ENCODE measurements at regions not wholly inside any gene's neighbourhood (a gene's known extent, or its start where the extent isn't known, plus 50 kb on each side); places are given as distances from the start of the nearest gene placed in this dataset.

GRCh38 chr5:158382473-158382872, 523.5 kb upstream of the CLINT1 start:
- ChIA-PET CTCF (interaction anchor here (0.6 to 1.4 kb wide), 7 partner anchors 13 to 639 kb away, joined by 3 to 6 read pairs (median 4); no protein-coding TSS in a partner anchor), POLR2A (interaction anchor here (0.6 to 3.1 kb wide), 13 partner anchors 9 to 1554 kb away, joined by 3 to 13 read pairs (median 5); no protein-coding TSS in a partner anchor)
- peaks cover 52% of the 10 kb centered on the region for H3K4me1 Mint-ChIP-seq (ENCODE audit: insufficient read depth, unreplicated experiment)
- H3K27ac Mint-ChIP-seq (ENCODE audit: low read depth, unreplicated experiment) = peak overlapping the region; percentile 82
- no TSS peak for BruUV-seq (replicated peaks)
- TF ChIP-seq, protein P1, sequence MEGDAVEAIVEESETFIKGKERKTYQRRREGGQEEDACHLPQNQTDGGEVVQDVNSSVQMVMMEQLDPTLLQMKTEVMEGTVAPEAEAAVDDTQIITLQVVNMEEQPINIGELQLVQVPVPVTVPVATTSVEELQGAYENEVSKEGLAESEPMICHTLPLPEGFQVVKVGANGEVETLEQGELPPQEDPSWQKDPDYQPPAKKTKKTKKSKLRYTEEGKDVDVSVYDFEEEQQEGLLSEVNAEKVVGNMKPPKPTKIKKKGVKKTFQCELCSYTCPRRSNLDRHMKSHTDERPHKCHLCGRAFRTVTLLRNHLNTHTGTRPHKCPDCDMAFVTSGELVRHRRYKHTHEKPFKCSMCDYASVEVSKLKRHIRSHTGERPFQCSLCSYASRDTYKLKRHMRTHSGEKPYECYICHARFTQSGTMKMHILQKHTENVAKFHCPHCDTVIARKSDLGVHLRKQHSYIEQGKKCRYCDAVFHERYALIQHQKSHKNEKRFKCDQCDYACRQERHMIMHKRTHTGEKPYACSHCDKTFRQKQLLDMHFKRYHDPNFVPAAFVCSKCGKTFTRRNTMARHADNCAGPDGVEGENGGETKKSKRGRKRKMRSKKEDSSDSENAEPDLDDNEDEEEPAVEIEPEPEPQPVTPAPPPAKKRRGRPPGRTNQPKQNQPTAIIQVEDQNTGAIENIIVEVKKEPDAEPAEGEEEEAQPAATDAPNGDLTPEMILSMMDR (IDR thresholded peaks at IDR 0.05; ENCODE audit: unreplicated experiment) = no peak
- no peaks in the 10 kb centered on the region for H3K27me3 Mint-ChIP-seq (ENCODE audit: insufficient read depth, unreplicated experiment)
- DNase-seq (ENCODE audit: unreplicated experiment) = peak; percentile 99
- H3K4me3 Mint-ChIP-seq (ENCODE audit: unreplicated experiment) = no peak overlapping the region
- peaks cover 4% of the 10 kb centered on the region for H3K9me3 Mint-ChIP-seq (ENCODE audit: unreplicated experiment)
- intact Hi-C loops (cut with micrococcal nuclease) = loop anchor here (10.0 kb wide), 3 partner anchors 328 to 752 kb away; no protein-coding TSS in a partner anchor
- H3K36me3 Mint-ChIP-seq (ENCODE audit: insufficient read depth, unreplicated experiment) = no peaks in the 10 kb centered on the region

- no peak overlapping the region for H3K27ac Mint-ChIP-seq (ENCODE audit: low read depth, unreplicated experiment)
- H3K9me3 Mint-ChIP-seq (ENCODE audit: unreplicated experiment) = peaks cover 7% of the 10 kb centered on the region
- H3K4me1 Mint-ChIP-seq (ENCODE audit: insufficient read depth, unreplicated experiment) = peaks cover 52% of the 10 kb centered on the region
- H3K36me3 Mint-ChIP-seq (ENCODE audit: insufficient read depth, unreplicated experiment) = no peaks in the 10 kb centered on the region
- intact Hi-C loops (cut with micrococcal nuclease) = loop anchor here (10.0 kb wide), 3 partner anchors 327 to 753 kb away; no protein-coding TSS in a partner anchor
- H3K27me3 Mint-ChIP-seq (ENCODE audit: insufficient read depth, unreplicated experiment) = no peaks in the 10 kb centered on the region
- H3K4me3 Mint-ChIP-seq (ENCODE audit: unreplicated experiment) = no peak overlapping the region
- TF ChIP-seq, protein P1 (IDR thresholded peaks at IDR 0.05; ENCODE audit: unreplicated experiment) = no peak
- CTCF ChIA-PET = interaction anchor here (0.7 to 1.4 kb wide), 3 partner anchors 14 to 306 kb away, joined by 3 to 4 read pairs (median 4); no protein-coding TSS in a partner anchor
- no TSS peak for BruUV-seq (replicated peaks)
- no peak for DNase-seq (ENCODE audit: unreplicated experiment)
- POLR2A ChIA-PET = interaction anchor here (0.7 to 3.1 kb wide), 5 partner anchors 8 to 331 kb away, joined by 3 to 13 read pairs (median 4); no protein-coding TSS in a partner anchor
These were observed 522.7 kb upstream of the CLINT1 start for GRCh38 chr5:158381614-158382160.

- TF ChIP-seq, protein P1 (IDR thresholded peaks at IDR 0.05; ENCODE audit: unreplicated experiment) = no peak
- BruUV-seq (replicated peaks) = no TSS peak
- peak; percentile 71 for DNase-seq (ENCODE audit: unreplicated experiment)
- Mint-ChIP-seq H3K27ac (ENCODE audit: low read depth, unreplicated experiment) (peak overlapping the region; percentile 18), H3K27me3 (ENCODE audit: insufficient read depth, unreplicated experiment) (no peaks in the 10 kb centered on the region), H3K4me3 (ENCODE audit: unreplicated experiment) (no peak overlapping the region), H3K4me1 (ENCODE audit: insufficient read depth, unreplicated experiment) (peaks cover 54% of the 10 kb centered on the region), H3K36me3 (ENCODE audit: insufficient read depth, unreplicated experiment) (no peaks in the 10 kb centered on the region), H3K9me3 (ENCODE audit: unreplicated experiment) (peaks cover 7% of the 10 kb centered on the region)
- intact Hi-C loops (cut with micrococcal nuclease) = loop anchor here (10.0 kb wide), 3 partner anchors 326 to 754 kb away; no protein-coding TSS in a partner anchor
- ChIA-PET CTCF (interaction anchor here (0.6 to 1.4 kb wide), 3 partner anchors 45 to 305 kb away, joined by 3 to 4 read pairs (median 3); no protein-coding TSS in a partner anchor), POLR2A (no interaction called here)
These were observed 521.7 kb upstream of the CLINT1 start for GRCh38 chr5:158380661-158381060.

GRCh38 chr5:158378931-158379330, 520.0 kb upstream of the CLINT1 start:
- intact Hi-C loops (cut with micrococcal nuclease) = loop anchor here (10.0 kb wide), 1 partner anchor 614 kb away; no protein-coding TSS in a partner anchor
- ChIA-PET POLR2A (interaction anchor here (0.7 kb wide), 2 partner anchors 30 to 582 kb away, joined by 3 to 4 read pairs; no protein-coding TSS in a partner anchor), CTCF (interaction anchor here (0.8 to 1.4 kb wide), 3 partner anchors 303 to 317 kb away, joined by 3 to 5 read pairs (median 4); no protein-coding TSS in a partner anchor)
- no peaks in the 10 kb centered on the region for H3K36me3 Mint-ChIP-seq (ENCODE audit: insufficient read depth, unreplicated experiment)
- H3K9me3 Mint-ChIP-seq (ENCODE audit: unreplicated experiment) = peaks cover 7% of the 10 kb centered on the region
- peaks cover 43% of the 10 kb centered on the region for H3K4me1 Mint-ChIP-seq (ENCODE audit: insufficient read depth, unreplicated experiment)
- H3K27me3 Mint-ChIP-seq (ENCODE audit: insufficient read depth, unreplicated experiment) = no peaks in the 10 kb centered on the region
- TF ChIP-seq, protein P1 (IDR thresholded peaks at IDR 0.05; ENCODE audit: unreplicated experiment) = no peak
- BruUV-seq (replicated peaks) = no TSS peak
- H3K4me3 Mint-ChIP-seq (ENCODE audit: unreplicated experiment) = no peak overlapping the region
- DNase-seq (ENCODE audit: unreplicated experiment) = no peak
- H3K27ac Mint-ChIP-seq (ENCODE audit: low read depth, unreplicated experiment) = no peak overlapping the region
